ENCODE measurements at regions not wholly inside any gene's neighbourhood (a gene's known extent, or its start where the extent isn't known, plus 50 kb on each side); places are given as distances from the start of the nearest gene placed in this dataset.

DNA sequence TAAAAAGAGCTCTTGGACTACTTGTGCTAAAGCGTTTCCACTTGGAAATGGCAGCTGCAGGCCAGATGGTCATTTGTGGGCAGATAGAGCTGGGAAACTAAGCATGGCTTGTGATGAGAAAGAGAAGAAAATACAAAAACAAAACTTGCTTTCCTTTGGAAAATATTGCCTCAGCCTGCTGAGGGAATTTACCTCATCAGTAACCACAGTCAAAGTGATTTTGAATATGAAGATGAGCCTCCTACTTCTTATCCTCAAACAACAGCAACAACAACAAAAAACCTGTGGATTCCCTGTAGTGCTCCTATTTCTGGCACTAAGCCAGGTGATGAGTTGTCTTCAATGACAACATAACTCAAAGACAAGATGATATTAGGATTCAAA is 62.7 kb upstream of the FIBIN start:
- intact Hi-C loops (cut with micrococcal nuclease), result no loop called here
- H3K9me3 ChIP-seq (ENCODE audit: control insufficient read depth in 1 of 2, insufficient read depth in 1 of 2, low read depth in 1 of 2, low read length in 2 of 2), result peaks cover 0 to 9% of the 10 kb centered on the region in 2 experiments; a peak in 2 of 4 replicates
- no peaks in the 10 kb centered on the region for H3K36me3 ChIP-seq (ENCODE audit: control insufficient read depth in 1 of 2, insufficient read depth in 2 of 2, low read length in 2 of 2)
- RAD21 ChIA-PET (ENCODE audit: low non-redundant PET in 1 of 2, low total read pairs in 2 of 2, uncharacterized antibody in 2 of 2, unreplicated experiment in 2 of 2), result no interaction called here
- no peak overlapping the region for H3K4me3 ChIP-seq (replicated peaks in 1 of 2; ENCODE audit: low read depth in 1 of 2, low read length in 2 of 2)
- ATAC-seq, result no peak
- H3K79me2 ChIP-seq (ENCODE audit: insufficient read depth, low read length), result no peaks in the 10 kb centered on the region
- POLR2A ChIA-PET, result no interaction called here
- no peaks in the 10 kb centered on the region for H3K9me2 ChIP-seq (ENCODE audit: insufficient read depth)
- H3K27ac ChIP-seq (ENCODE audit: low read depth, low read length), result no peak overlapping the region
- H3K4me2 ChIP-seq (ENCODE audit: low read length), result no peak overlapping the region
- no peak for TF ChIP-seq POLR2A (IDR thresholded peaks at IDR 0.05; ENCODE audit: borderline replicate concordance, extremely low read depth, insufficient read depth, insufficient read length)
- no peak for TF ChIP-seq EZH2 (IDR thresholded peaks at IDR 0.05)
- TF ChIP-seq CTCF (IDR thresholded peaks at IDR 0.05 in 2 of 3, conservative IDR thresholded peaks at IDR 0.05 in 1 of 3; ENCODE audit: borderline replicate concordance in 1 of 3, insufficient read depth in 1 of 3, low read depth in 2 of 3, low read length in 2 of 3), result no peak
- no peak for TF ChIP-seq TCF7L2 (IDR thresholded peaks at IDR 0.05; ENCODE audit: borderline replicate concordance, extremely low read depth, insufficient read depth, insufficient read length)
- no peak for TF ChIP-seq EGR1 (IDR thresholded peaks at IDR 0.05; ENCODE audit: low read depth)
- no peak for TF ChIP-seq REST (IDR thresholded peaks at IDR 0.05; ENCODE audit: low read depth)
- no peak for TF ChIP-seq SIN3A (IDR thresholded peaks at IDR 0.05; ENCODE audit: low read depth)
- no peak for TF ChIP-seq ELF1 (IDR thresholded peaks at IDR 0.05; ENCODE audit: borderline replicate concordance, low read depth)
- TF ChIP-seq CBX3 (IDR thresholded peaks at IDR 0.05; ENCODE audit: low read depth), result no peak
- TF ChIP-seq, protein P1, sequence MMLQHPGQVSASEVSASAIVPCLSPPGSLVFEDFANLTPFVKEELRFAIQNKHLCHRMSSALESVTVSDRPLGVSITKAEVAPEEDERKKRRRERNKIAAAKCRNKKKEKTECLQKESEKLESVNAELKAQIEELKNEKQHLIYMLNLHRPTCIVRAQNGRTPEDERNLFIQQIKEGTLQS (IDR thresholded peaks at IDR 0.05), result no peak
- TF ChIP-seq, protein P2, sequence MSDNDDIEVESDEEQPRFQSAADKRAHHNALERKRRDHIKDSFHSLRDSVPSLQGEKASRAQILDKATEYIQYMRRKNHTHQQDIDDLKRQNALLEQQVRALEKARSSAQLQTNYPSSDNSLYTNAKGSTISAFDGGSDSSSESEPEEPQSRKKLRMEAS (IDR thresholded peaks at IDR 0.05), result no peak
- no peaks in the 10 kb centered on the region for H3K4me1 ChIP-seq (ENCODE audit: control insufficient read depth in 1 of 2, insufficient read depth in 2 of 2, low read length in 2 of 2)
- no peak overlapping the region for H3K9ac ChIP-seq (ENCODE audit: low read length)
- BruUV-seq (replicated peaks), result no TSS peak
- H3K27me3 ChIP-seq (ENCODE audit: insufficient read depth, low read length), result no peaks in the 10 kb centered on the region
- no peaks in the 10 kb centered on the region for H4K20me1 ChIP-seq (ENCODE audit: insufficient read depth)
- CTCF ChIA-PET, result no interaction called here
- no peak for DNase-seq (ENCODE audit: low read depth, low spot score)
- H2AFZ ChIP-seq (ENCODE audit: low read depth, low read length, poor library complexity, severe bottlenecking), result no peak overlapping the region

Data from HCT116 (cell line).